Fibroblast of lung (primary cell): ENCODE measurements at regions not wholly inside any gene's neighbourhood (a gene's known extent, or its start where the extent isn't known, plus 50 kb on each side); places are given as distances from the start of the nearest gene placed in this dataset.

Source experiments
- EZH2 ChIP-seq: IDR thresholded peaks from 2 replicates; pipeline ENCODE4 v1.5.1; 2012; ENCODE audit warnings: low read length, control low read depth, mild to moderate bottlenecking; ENCODE audit errors: missing control alignments
- TF ChIP-seq, protein P1 (sequence below), 2 donors: IDR thresholded peaks in 1 of 2; conservative IDR thresholded peaks in 1 of 2; 1 replicate in 1 of 2; 2 replicates in 1 of 2; pipeline ENCODE4 v1.5.1; 2011 to 2012; ENCODE audit warnings: low read length in 2 of 2, control low read depth in 1 of 2, inconsistent platforms in 1 of 2, low read depth in 1 of 2, mild to moderate bottlenecking in 1 of 2

DNA sequence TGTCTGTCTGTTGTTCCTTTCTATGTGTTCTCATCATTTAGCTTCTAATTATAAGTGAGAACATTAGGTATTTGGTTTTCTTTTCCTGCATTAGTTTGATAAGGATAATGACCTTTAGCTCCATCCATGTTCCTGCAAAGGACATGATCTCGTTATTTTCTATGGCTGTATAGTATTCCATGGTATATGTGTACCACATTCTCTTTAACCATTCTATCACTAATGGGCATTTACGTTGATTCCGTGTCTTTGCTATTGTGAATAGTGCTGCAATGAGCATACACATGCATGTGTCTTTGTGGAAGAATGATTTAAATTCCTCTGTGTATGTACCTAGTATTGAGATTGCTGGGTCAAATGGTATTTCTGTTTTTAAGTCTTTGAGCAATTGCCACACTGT lies 1799.7 kb downstream of the SLITRK5 start:
- TF ChIP-seq, protein P1, sequence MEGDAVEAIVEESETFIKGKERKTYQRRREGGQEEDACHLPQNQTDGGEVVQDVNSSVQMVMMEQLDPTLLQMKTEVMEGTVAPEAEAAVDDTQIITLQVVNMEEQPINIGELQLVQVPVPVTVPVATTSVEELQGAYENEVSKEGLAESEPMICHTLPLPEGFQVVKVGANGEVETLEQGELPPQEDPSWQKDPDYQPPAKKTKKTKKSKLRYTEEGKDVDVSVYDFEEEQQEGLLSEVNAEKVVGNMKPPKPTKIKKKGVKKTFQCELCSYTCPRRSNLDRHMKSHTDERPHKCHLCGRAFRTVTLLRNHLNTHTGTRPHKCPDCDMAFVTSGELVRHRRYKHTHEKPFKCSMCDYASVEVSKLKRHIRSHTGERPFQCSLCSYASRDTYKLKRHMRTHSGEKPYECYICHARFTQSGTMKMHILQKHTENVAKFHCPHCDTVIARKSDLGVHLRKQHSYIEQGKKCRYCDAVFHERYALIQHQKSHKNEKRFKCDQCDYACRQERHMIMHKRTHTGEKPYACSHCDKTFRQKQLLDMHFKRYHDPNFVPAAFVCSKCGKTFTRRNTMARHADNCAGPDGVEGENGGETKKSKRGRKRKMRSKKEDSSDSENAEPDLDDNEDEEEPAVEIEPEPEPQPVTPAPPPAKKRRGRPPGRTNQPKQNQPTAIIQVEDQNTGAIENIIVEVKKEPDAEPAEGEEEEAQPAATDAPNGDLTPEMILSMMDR (conservative IDR thresholded peaks at IDR 0.05 in 1 of 2, IDR thresholded peaks at IDR 0.05 in 1 of 2; ENCODE audit: low read depth in 1 of 2, low read length in 2 of 2), result no peak
- TF ChIP-seq EZH2, result no peak
